Liver (tissue), 3 donors: ENCODE measurements at regions not wholly inside any gene's neighbourhood (a gene's known extent, or its start where the extent isn't known, plus 50 kb on each side); places are given as distances from the start of the nearest gene placed in this dataset.

Experiments
- ATF3 ChIP-seq: IDR thresholded peaks from 2 replicates; pipeline ENCODE4 v1.6.1; 2016; ENCODE audit warnings: antibody characterized with exemption
- CTCF ChIP-seq: fragments of 150-350 bp; IDR thresholded peaks from 2 replicates; pipeline ENCODE4 v1.5.1; 2017; ENCODE audit warnings: improper control_type of control experiment, low read depth, low read length; ENCODE audit not compliant: missing input control
- JUND ChIP-seq, 2 donors: IDR thresholded peaks; 2 replicates each; pipeline ENCODE4 v1.6.1; 2016; ENCODE audit warnings: antibody characterized with exemption in 2 of 2
- RAD21 ChIP-seq, 2 donors: IDR thresholded peaks; 2 replicates each; pipeline ENCODE4 v1.6.1; 2016; ENCODE audit warnings: antibody characterized with exemption in 2 of 2, mild to moderate bottlenecking in 2 of 2
- REST ChIP-seq: IDR thresholded peaks from 2 replicates; pipeline ENCODE4 v1.6.1; 2016; ENCODE audit warnings: antibody characterized with exemption, mild to moderate bottlenecking
- RXRA ChIP-seq, 2 donors: IDR thresholded peaks; 2 replicates each; pipeline ENCODE4 v1.6.1; 2017 to 2018; ENCODE audit warnings: antibody characterized with exemption in 2 of 2, mild to moderate bottlenecking in 1 of 2
- YY1 ChIP-seq: IDR thresholded peaks from 2 replicates; pipeline ENCODE4 v1.6.1; 2016; ENCODE audit warnings: antibody characterized with exemption, mild to moderate bottlenecking
- donor health status: healthy.
- donor health status: healthy.

GRCh38 chr13:73133531-73133930 is 74.7 kb downstream of the KLF5 start:
- no peak for TF ChIP-seq JUND (IDR thresholded peaks at IDR 0.05)
- TF ChIP-seq CTCF: no peak
- TF ChIP-seq REST: no peak
- TF ChIP-seq YY1: no peak
- TF ChIP-seq ATF3: no peak
- TF ChIP-seq RXRA (IDR thresholded peaks at IDR 0.05): no peak
- TF ChIP-seq RAD21 (IDR thresholded peaks at IDR 0.05): no peak
